ENCODE measurements at regions not wholly inside any gene's neighbourhood (a gene's known extent, or its start where the extent isn't known, plus 50 kb on each side); places are given as distances from the start of the nearest gene placed in this dataset.

- H3K4me3 ChIP-seq (ENCODE audit: low read depth, low read length) = no peak overlapping the region
- no peak for TF ChIP-seq CTCF (IDR thresholded peaks at IDR 0.05; ENCODE audit: insufficient read depth, low read depth, low read length)
- DNase-seq (ENCODE audit: low read depth) = no peak
Observed at GRCh38 chr6:23855497-23856116, 270.4 kb upstream of the NRSN1 start.

GRCh38 chr6:23870496-23870895, 255.5 kb upstream of the NRSN1 start:
- DNase-seq (ENCODE audit: low read depth) = no peak
- H3K4me3 ChIP-seq (ENCODE audit: low read depth, low read length) = no peak overlapping the region

GRCh38 chr6:23873161-23873560, 252.9 kb upstream of the NRSN1 start:
- DNase-seq (ENCODE audit: low read depth) = no peak
- no peak for TF ChIP-seq CTCF (IDR thresholded peaks at IDR 0.05; ENCODE audit: insufficient read depth, low read depth, low read length)
- H3K4me3 ChIP-seq (ENCODE audit: low read depth, low read length) = no peak overlapping the region

More at GRCh38 chr6:23870496-23870895, 255.5 kb upstream of the NRSN1 start:
- no peak for TF ChIP-seq CTCF (IDR thresholded peaks at IDR 0.05; ENCODE audit: insufficient read depth, low read depth, low read length)

- H3K4me3 ChIP-seq (ENCODE audit: low read depth, low read length) = no peak overlapping the region
- no peak for TF ChIP-seq CTCF (IDR thresholded peaks at IDR 0.05; ENCODE audit: insufficient read depth, low read depth, low read length)
- no peak for DNase-seq (ENCODE audit: low read depth)
Observed at GRCh38 chr6:23875006-23875405, 251.0 kb upstream of the NRSN1 start.

GRCh38 chr6:23879816-23880215, 246.2 kb upstream of the NRSN1 start:
- TF ChIP-seq CTCF (IDR thresholded peaks at IDR 0.05; ENCODE audit: insufficient read depth, low read depth, low read length) = no peak
- H3K4me3 ChIP-seq (ENCODE audit: low read depth, low read length) = no peak overlapping the region
- no peak for DNase-seq (ENCODE audit: low read depth)

- DNase-seq (ENCODE audit: low read depth) = peak; percentile 13
- no peak for TF ChIP-seq CTCF (IDR thresholded peaks at IDR 0.05; ENCODE audit: insufficient read depth, low read depth, low read length)
- H3K4me3 ChIP-seq (ENCODE audit: low read depth, low read length) = no peak overlapping the region
Observed at GRCh38 chr6:23890543-23891227, 235.3 kb upstream of the NRSN1 start.

Data from fibroblast of villous mesenchyme (primary cell).